DMS153 treated with DMSO at 0.1 percent for 48 hours (cell line): ENCODE measurements at regions not wholly inside any gene's neighbourhood (a gene's known extent, or its start where the extent isn't known, plus 50 kb on each side); places are given as distances from the start of the nearest gene placed in this dataset.
A peak's percentile ranks its signal among the peaks of the same experiment; 100 is the strongest.
"Not testable (repeated sequence)": the region's sequence is repeated elsewhere in the genome, so short reads cannot be mapped to it uniquely, and the experiment has no call there.

ENCODE experiments used
- DNase-seq: peaks from one replicate; lab custom pipeline; 2025; ENCODE audit not compliant: unreplicated experiment; lab: John Stamatoyannopoulos, UW

DNA sequence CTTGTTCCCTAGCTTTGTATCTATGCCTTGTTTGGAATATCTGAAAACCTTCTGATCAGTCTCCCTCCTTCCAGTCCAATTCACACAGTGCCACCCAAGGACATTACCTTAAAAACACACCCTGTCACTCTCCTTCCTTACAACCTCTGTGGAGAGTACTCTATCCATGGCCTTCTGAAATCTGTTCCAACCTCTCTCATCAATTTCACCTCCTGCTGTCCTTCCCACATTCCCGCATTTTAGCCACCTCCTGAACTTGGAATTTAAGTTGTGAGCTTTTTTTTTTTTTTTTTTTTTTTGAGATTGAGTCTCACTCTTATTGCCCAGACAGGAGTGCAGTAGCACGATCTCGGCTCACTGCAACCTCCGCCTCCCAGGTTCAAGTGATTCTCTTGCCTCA, 824.8 kb downstream of the METTL15 start:
- no peak for DNase-seq

DNA sequence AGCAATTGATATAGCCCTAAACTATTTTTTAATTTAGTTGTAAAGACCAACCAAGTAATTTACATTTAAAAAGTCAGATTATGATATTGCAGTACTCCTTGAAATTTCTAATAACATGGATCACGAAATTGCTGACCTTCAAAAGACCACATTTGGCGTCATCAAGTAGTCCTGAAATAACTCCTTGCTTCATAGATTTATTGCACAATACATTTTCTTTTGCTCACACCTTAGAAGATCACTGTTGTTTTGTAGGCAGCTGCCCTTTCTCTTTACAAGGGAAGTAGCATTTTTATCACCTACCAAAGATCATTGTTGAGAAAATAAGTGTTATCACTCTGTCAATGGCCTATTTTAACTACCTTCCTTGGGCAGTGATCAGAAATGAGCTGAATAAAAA, 815.8 kb downstream of the METTL15 start:
- DNase-seq, result no peak

DNA sequence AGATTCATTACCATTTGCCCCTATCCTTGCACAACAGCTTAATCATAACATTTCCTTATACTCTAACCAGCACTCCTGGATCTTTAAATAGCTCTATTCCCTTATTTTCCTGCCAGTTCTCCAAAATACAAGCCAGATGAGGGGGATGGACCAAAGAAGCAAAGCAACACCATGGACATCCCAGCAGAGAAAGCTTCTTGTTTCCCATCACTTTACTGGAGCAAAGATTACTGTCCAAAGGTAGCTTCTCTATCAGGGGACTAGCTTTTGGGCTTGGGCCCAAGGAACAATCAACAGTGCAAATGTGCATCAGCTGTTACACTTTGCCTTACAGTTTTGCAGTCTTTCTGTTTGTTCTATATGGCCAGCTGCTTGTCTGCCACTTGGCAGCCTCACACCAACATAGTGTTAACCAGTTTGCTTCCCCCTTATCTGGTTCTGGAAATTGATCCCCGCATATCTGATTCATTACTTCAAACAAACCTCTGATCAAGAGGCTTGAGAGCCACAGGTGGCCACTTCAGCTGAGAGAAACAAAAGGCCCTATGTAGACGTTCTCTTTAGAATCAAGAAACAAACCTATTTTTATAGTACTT, 814.3 kb downstream of the METTL15 start:
- DNase-seq, result no peak

DNA sequence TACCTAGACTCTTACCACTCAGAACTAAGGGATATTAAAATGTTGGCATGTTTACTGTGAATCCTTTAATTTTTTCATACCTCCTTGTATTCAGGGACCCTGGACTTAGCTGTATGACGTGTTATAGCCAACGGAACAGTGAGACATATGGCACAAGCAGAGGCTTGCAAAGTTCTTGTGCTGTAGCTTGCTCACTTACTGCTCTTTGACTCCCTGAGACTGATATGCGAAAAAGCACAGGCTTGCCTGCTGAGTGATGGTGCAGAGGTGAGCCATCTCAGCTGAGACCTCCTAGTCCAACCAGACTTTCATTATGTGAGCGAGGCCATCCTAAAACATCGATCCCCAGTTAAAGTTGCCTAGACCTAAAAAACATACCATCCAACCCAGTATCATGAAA, 811.0 kb downstream of the METTL15 start:
- no peak for DNase-seq

GRCh38 chr11:28913883-28914282, 805.7 kb downstream of the METTL15 start:
- no peak for DNase-seq

DNA sequence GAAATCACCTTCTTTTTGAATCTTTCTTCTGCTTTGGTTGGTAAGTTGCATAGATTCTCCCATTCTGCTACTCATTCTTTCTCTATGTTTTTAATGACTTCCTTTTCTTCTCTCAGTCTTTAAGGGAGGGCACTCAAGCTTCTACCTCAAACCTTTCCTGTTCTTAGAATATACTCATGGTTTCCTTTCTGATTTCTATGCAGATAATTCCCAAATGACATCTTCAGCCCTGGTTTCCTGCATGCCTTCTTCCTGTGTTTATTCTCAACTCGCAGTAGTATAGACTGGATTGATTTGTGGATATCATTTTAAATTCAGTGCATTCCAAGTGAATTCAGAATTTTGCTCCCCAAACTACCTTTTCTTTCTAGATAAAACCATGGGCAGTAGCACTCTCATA, 803.6 kb downstream of the METTL15 start:
- no peak for DNase-seq

DNA sequence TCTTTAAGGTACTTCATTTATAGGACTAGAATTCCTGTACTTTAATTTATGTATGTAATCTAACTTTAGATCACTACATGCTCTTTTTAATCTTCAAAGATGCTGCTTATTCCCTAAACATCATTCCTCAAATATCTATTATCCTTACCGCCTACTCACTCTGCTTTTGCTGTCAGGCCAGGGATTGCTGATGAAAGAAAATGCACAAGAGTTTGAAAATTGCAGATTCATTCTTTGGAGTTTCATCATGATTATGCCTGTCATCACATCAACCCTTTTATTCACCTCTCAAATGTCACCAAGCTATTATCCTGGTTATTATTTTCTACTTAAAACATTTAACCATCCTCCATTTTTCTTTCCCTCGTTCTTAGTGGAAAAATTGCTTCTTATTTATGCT, 802.7 kb downstream of the METTL15 start:
- no peak for DNase-seq

DNA sequence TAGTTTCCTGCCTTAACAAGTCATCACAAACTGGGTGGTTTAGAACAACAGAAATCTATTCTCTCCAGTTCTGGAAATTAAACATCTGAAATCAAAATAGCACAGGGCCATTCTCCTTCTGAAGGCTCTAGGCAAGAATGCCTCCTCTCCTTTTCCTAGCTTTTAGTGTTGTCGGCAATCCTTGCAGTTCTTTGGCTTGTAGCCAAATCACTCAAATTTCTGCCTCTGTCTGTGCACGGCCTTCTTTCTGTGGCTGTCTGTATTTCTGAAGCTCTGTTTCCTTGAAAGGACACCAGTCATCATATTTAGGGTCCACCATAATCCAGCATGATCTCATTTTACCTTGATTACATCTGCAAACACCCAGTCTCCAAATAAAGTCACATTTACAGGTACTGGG, 795.5 kb downstream of the METTL15 start:
- peak; percentile 6 for DNase-seq

DNA sequence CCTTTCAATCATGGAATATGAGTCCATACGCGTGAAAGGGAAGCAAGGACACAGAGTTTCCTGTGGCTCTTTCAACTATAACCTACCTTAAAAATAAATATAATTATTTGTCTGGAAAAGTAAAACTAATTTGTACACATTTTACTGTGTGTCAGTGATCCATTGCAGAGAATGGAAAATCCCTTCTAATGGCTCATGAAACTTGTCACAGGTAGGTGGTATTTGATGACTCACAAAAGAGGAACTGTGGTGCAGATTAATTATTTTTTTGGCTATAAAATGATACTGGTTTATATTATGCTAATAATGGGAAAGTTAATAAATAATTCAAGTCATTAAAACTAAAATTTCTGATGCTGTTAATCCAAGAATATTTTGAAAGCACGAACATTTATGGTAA, 792.2 kb downstream of the METTL15 start:
- DNase-seq, result no peak

- no peak for DNase-seq
Observed at GRCh38 chr11:28899706-28900105, 791.5 kb downstream of the METTL15 start.

DNA sequence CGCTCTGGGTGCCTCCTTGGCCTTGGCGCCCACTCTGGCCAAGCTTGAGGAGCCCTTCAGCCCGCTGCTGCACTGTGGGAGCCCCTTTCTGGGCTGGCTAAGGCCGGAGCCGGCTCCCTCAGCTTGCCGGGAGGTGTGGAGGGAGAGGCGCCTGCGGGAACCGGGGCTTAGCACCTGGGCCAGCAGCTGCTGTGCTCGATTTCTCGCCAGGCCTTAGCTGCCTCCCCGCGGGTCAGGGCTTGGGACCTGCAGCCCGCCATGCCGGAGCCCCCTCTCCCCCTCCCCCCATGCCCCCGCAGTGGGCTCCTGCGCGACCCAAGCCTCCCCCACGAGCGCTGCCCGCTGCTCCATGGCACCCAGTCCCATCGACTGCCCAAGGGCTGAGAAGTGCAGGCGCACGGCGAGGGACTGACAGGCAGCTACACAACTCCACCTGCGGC, 782.4 kb downstream of the METTL15 start:
- DNase-seq, result not testable (repeated sequence)

GRCh38 chr11:28887681-28888080, 779.5 kb downstream of the METTL15 start:
- no peak for DNase-seq

DNA sequence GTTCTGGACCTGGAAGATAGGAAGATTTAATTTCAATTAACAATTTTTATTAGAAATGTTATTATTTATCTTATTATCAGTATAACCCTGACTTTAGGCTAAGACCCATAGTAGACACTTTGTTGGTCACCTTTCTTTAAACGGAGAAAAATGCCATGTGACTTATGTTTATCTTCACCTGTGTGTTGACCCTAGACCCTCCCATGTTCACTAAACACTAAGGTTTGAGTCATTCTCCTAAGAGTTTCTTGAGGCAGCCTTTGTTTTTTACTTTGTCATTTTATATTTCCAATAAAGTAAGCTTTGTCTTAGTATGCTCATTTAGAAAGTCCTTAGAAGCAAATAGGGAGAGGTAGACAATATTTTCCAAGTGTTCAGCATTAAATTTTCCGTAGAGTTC, 771.7 kb downstream of the METTL15 start:
- DNase-seq, result no peak

- no peak for DNase-seq
Observed at GRCh38 chr11:28878025-28878424, 769.8 kb downstream of the METTL15 start.

DNA sequence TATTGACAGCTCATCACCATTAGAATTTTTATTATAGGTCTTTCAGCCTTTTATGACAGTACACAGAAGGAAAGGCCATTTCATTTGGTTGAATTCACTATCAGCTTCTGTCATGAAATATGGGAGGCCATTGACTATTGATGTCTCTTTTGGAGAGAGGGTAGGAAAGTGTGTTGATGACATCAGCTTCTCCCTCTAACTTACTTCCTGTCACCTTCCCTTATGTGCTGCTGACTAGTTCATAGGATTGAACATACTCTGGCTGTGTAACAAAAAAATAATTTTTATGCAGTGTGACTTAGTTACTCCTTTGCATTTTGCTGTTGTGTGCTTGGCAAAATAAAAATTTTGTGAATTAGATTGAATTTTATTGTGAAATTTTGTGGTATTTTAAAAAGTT, 769.2 kb downstream of the METTL15 start:
- no peak for DNase-seq

DNA sequence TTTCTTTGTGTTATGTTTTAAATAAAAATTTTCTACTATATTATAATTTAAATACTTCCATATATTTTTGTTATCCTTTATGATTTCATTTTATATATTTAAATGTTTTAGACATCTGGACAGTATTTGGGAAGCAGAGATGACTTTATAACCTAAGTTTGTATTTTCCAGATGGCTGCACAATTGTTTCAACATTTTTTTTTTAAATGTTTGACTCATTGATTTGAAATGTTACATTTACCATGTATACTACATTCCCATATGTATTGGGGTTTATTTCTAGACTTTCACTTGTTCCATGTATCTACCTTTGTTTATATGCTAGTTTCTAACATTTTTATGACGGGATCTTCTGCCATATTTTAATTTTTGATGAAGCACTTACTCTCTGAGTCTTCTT, 766.5 kb downstream of the METTL15 start:
- DNase-seq, result no peak

DNA sequence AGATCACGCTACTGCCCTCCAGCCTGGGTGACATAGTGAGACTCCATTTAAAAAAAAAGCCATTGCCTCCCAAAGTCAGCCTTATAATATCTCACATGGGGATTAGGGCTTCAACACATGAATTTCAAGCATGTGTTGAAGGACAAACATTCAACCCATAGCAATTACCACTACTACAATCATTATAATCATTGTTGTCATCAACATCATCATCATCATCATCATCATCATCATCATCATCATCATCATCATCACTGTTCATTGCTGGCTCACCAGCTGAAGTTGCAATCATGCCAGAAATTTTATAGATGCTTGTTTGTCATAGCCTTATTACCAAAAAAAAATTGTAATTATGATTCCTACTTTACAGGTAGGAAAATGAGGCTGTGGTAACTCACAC, 762.9 kb downstream of the METTL15 start:
- no peak for DNase-seq

DNA sequence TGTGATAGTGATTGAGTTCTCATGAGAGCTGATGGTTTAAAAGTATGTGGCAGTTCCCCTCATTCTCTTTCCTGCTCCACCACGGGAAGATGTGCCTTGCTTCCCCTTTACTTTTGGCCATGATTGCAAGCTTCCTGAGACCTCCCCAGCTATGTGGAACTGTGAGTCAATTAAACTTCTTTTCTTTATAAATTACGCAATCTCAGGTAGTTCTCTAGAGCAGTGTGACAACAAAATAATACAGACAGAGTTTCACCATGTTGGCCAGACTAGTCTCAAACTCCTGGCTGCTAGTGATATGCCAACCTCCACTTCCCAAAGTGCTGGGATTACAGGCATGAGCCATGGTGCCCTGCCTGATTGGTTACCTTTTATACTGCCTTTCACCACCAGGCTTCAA, 755.2 kb downstream of the METTL15 start:
- no peak for DNase-seq

DNA sequence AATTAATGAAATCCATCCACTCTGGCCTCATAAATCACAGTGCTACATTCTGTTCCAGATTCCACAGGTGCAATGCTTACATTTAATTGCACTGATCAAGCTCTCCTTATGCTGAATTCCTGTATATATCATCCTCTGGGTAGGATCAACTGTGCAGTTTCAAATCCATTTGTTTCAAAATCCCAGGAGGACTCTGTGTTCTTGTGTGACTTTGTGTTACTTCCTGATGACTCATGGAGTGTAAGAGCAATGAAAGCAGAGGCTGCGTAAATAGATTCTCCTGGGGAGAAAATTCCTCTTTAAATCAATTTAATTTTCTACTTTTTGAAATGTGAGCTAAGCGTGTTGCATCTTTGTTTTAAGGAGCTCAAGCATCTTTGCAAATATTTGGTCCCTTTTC, 752.7 kb downstream of the METTL15 start:
- DNase-seq, result no peak

GRCh38 chr11:28858076-28858475, 749.9 kb downstream of the METTL15 start:
- no peak for DNase-seq

- DNase-seq, result no peak
Observed at GRCh38 chr11:28849053-28849452, 740.9 kb downstream of the METTL15 start.

GRCh38 chr11:28842716-28843115, 734.5 kb downstream of the METTL15 start:
- no peak for DNase-seq

- no peak for DNase-seq
Observed at GRCh38 chr11:28838741-28839140, 730.6 kb downstream of the METTL15 start.

- DNase-seq, result no peak
Observed at GRCh38 chr11:28837599-28837998, 729.4 kb downstream of the METTL15 start.
